KG1 (cell line): ENCODE measurements at regions not wholly inside any gene's neighbourhood (a gene's known extent, or its start where the extent isn't known, plus 50 kb on each side); places are given as distances from the start of the nearest gene placed in this dataset.

ENCODE experiments used
- DNase-seq: peaks from one replicate; lab custom pipeline; 2025; lab: John Stamatoyannopoulos, UW

- no peak for DNase-seq
Observed at GRCh38 chr7:94810496-94810895, 96.9 kb upstream of the PPP1R9A start.

GRCh38 chr7:94813917-94814316, 93.5 kb upstream of the PPP1R9A start:
- DNase-seq = no peak

GRCh38 chr7:94823947-94824346, 83.4 kb upstream of the PPP1R9A start:
- DNase-seq = no peak

GRCh38 chr7:94829987-94830386, 77.4 kb upstream of the PPP1R9A start:
- DNase-seq = no peak

GRCh38 chr7:94832051-94832450, 75.3 kb upstream of the PPP1R9A start:
- DNase-seq = no peak

- DNase-seq = no peak
Observed at GRCh38 chr7:94834359-94834758, 73.0 kb upstream of the PPP1R9A start.

- no peak for DNase-seq
Observed at GRCh38 chr7:94838717-94839116, 68.7 kb upstream of the PPP1R9A start.

GRCh38 chr7:94843553-94843952, 63.8 kb upstream of the PPP1R9A start:
- DNase-seq = no peak

GRCh38 chr7:94848531-94848930, 58.9 kb upstream of the PPP1R9A start:
- DNase-seq = no peak

- no peak for DNase-seq
Observed at GRCh38 chr7:94848992-94849576, 58.3 kb upstream of the PPP1R9A start.

GRCh38 chr7:94849636-94850208, 57.7 kb upstream of the PPP1R9A start:
- no peak for DNase-seq

GRCh38 chr7:94855589-94855988, 51.8 kb upstream of the PPP1R9A start:
- DNase-seq = no peak

- DNase-seq = no peak
Observed at GRCh38 chr7:94856643-94857042, 50.8 kb upstream of the PPP1R9A start.
